SK-N-SH treated with all-trans-retinoic acid at 6 μM for 48 hours (cell line): ENCODE measurements at regions not wholly inside any gene's neighbourhood (a gene's known extent, or its start where the extent isn't known, plus 50 kb on each side); places are given as distances from the start of the nearest gene placed in this dataset.

Experiments used
- ATAC-seq: fragments of 200-7000 bp; cut with Tn5 transposase; 3 replicates; pipeline ENCODE4 v1.9.1; 2020; ENCODE audit warnings: mild to moderate bottlenecking, moderate library complexity
- ARNTL ChIP-seq: fragments of 450-650 bp; formaldehyde crosslinking; IDR thresholded peaks from 2 replicates; pipeline ENCODE4 v1.5.0; 2020; ENCODE audit warnings: low read depth, mild to moderate bottlenecking, moderate library complexity, borderline replicate concordance
- BACH2 ChIP-seq: fragments of 250-450 bp; sonication (Bioruptor Pico); IDR thresholded peaks from 2 replicates; pipeline ENCODE4 v1.9.0; 2021; ENCODE audit warnings: mild to moderate bottlenecking, borderline replicate concordance
- CREB5 ChIP-seq: fragments of 250-450 bp; sonication (Bioruptor Pico); IDR thresholded peaks from 2 replicates; pipeline ENCODE4 v1.5.1; 2020; ENCODE audit warnings: low read depth, mild to moderate bottlenecking, moderate library complexity
- CSDC2 ChIP-seq: fragments of 250-450 bp; sonication (Bioruptor Pico); IDR thresholded peaks from 2 replicates; pipeline ENCODE4 v1.5.0; 2020; ENCODE audit warnings: mild to moderate bottlenecking, moderate library complexity
- CSRNP3 ChIP-seq: fragments of 250-450 bp; sonication (Bioruptor Pico); IDR thresholded peaks from 2 replicates; pipeline ENCODE4 v1.5.1; 2021; ENCODE audit warnings: mild to moderate bottlenecking, moderate library complexity
- ESRRG ChIP-seq: fragments of 250-450 bp; sonication (Bioruptor Pico); IDR thresholded peaks from 2 replicates; pipeline ENCODE4 v1.6.1; 2021; ENCODE audit warnings: mild to moderate bottlenecking
- ISL1 ChIP-seq: fragments of 250-450 bp; sonication (Bioruptor Pico); IDR thresholded peaks from 2 replicates; pipeline ENCODE4 v2.1.2; 2022; ENCODE audit warnings: mild to moderate bottlenecking, moderate library complexity
- OSR1 ChIP-seq: fragments of 250-450 bp; sonication (Bioruptor Pico); IDR thresholded peaks from 2 replicates; pipeline ENCODE4 v1.8.0; 2022; ENCODE audit warnings: moderate library complexity, mild to moderate bottlenecking, inconsistent platforms
- PATZ1 ChIP-seq: fragments of 250-450 bp; sonication (Bioruptor Pico); IDR thresholded peaks from 2 replicates; pipeline ENCODE4 v1.8.0; 2020; ENCODE audit warnings: mild to moderate bottlenecking, moderate library complexity, borderline replicate concordance
- PPARA ChIP-seq: fragments of 250-450 bp; sonication (Bioruptor Pico); IDR thresholded peaks from 2 replicates; pipeline ENCODE4 v1.5.0; 2020; ENCODE audit warnings: mild to moderate bottlenecking, borderline replicate concordance
- RARB ChIP-seq: fragments of 250-450 bp; sonication (Bioruptor Pico); IDR thresholded peaks from 2 replicates; pipeline ENCODE4 v1.8.0; 2021; ENCODE audit warnings: mild to moderate bottlenecking, moderate library complexity
- TCF4 ChIP-seq: fragments of 250-450 bp; sonication (Bioruptor Pico); IDR thresholded peaks from 2 replicates; pipeline ENCODE4 v1.8.0; 2021; ENCODE audit warnings: mild to moderate bottlenecking, moderate library complexity, borderline replicate concordance
- TOX ChIP-seq: fragments of 250-450 bp; sonication (Bioruptor Pico); IDR thresholded peaks from 2 replicates; pipeline ENCODE4 v1.8.0; 2021; ENCODE audit warnings: mild to moderate bottlenecking, moderate library complexity, borderline replicate concordance
- TSHZ2 ChIP-seq: fragments of 250-450 bp; sonication (Bioruptor Pico); IDR thresholded peaks from 2 replicates; pipeline ENCODE4 v1.5.0; 2020; ENCODE audit warnings: mild to moderate bottlenecking, moderate library complexity
- ZC3H10 ChIP-seq: fragments of 250-450 bp; sonication (Bioruptor Pico); IDR thresholded peaks from 2 replicates; pipeline ENCODE4 v1.5.1; 2021; ENCODE audit warnings: mild to moderate bottlenecking, moderate library complexity
- ZFP30 ChIP-seq: fragments of 450-650 bp; formaldehyde crosslinking; IDR thresholded peaks from 2 replicates; pipeline ENCODE4 v1.5.0; 2022; ENCODE audit warnings: mild to moderate bottlenecking, moderate library complexity
- ZNF565 ChIP-seq: fragments of 450-650 bp; formaldehyde crosslinking; conservative IDR thresholded peaks from 2 replicates; pipeline ENCODE4 v1.5.0; 2020; ENCODE audit warnings: low read depth, mild to moderate bottlenecking, moderate library complexity
- ZNF70 ChIP-seq: fragments of 450-650 bp; formaldehyde crosslinking; IDR thresholded peaks from 2 replicates; pipeline ENCODE4 v1.5.0; 2020; ENCODE audit warnings: mild to moderate bottlenecking, moderate library complexity
- ZNF8 ChIP-seq: fragments of 450-650 bp; formaldehyde crosslinking; IDR thresholded peaks from 2 replicates; pipeline ENCODE4 v1.5.0; 2020; ENCODE audit warnings: mild to moderate bottlenecking, moderate library complexity
- TF ChIP-seq, protein P1 (sequence below): fragments of 250-450 bp; sonication (Bioruptor Pico); IDR thresholded peaks from 2 replicates; pipeline ENCODE4 v1.8.0; 2021; ENCODE audit warnings: low read depth, mild to moderate bottlenecking, moderate library complexity, borderline replicate concordance

DNA sequence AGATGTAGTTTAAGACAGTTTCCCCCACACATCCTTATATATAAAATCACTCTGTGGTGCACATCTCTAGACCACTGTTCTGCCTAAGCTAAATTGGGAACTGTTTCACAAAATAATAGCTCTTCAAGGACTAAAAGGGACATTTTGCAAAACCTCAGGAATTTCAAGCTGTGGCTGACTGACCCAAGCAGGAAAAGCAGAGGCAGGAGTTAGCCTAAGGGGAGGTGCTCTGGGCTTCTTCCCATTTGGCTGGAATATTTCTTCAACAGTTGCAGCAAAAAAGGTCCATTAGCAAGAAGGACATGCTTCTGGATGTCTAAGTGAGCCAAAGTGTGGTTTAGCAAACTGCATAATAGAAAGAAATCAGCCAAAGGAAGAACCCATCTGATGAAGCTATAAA lies 551.2 kb upstream of the ANKRD30A start (continued):
- no peak for TF ChIP-seq PPARA
- TF ChIP-seq CSDC2 (CRISPR knock-in tag) = no peak

- ATAC-seq = no peak
- TF ChIP-seq ISL1 (CRISPR knock-in tag) (no peak), BACH2 (no peak), RARB (CRISPR knock-in tag) (no peak), ZNF565 (CRISPR knock-in tag) (no peak), OSR1 (CRISPR knock-in tag) (no peak), PATZ1 (CRISPR knock-in tag) (no peak), CSDC2 (CRISPR knock-in tag) (no peak), ESRRG (CRISPR knock-in tag) (no peak), CSRNP3 (CRISPR knock-in tag) (no peak), TSHZ2 (CRISPR knock-in tag) (no peak), ZFP30 (CRISPR knock-in tag) (no peak), TCF4 (CRISPR knock-in tag) (no peak), ARNTL (no peak), ZNF8 (no peak), ZNF70 (CRISPR knock-in tag) (no peak), ZC3H10 (CRISPR knock-in tag) (no peak), PPARA (no peak)
- TF ChIP-seq, protein P1, sequence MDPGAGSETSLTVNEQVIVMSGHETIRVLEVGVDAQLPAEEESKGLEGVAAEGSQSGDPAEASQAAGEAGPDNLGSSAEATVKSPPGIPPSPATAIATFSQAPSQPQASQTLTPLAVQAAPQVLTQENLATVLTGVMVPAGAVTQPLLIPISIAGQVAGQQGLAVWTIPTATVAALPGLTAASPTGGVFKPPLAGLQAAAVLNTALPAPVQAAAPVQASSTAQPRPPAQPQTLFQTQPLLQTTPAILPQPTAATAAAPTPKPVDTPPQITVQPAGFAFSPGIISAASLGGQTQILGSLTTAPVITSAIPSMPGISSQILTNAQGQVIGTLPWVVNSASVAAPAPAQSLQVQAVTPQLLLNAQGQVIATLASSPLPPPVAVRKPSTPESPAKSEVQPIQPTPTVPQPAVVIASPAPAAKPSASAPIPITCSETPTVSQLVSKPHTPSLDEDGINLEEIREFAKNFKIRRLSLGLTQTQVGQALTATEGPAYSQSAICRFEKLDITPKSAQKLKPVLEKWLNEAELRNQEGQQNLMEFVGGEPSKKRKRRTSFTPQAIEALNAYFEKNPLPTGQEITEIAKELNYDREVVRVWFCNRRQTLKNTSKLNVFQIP (CRISPR knock-in tag) = no peak
These were observed 552.2 kb upstream of the ANKRD30A start for GRCh38 chr10:36573246-36573645.

- ATAC-seq = no peak
- TF ChIP-seq RARB (CRISPR knock-in tag) (no peak), BACH2 (no peak), CREB5 (CRISPR knock-in tag) (no peak), TSHZ2 (CRISPR knock-in tag) (no peak), CSRNP3 (CRISPR knock-in tag) (no peak), TOX (no peak), ZNF8 (no peak), ZC3H10 (CRISPR knock-in tag) (no peak), OSR1 (CRISPR knock-in tag) (no peak), PPARA (no peak)
- TF ChIP-seq, protein P1 (CRISPR knock-in tag) = no peak
- TF ChIP-seq, all 23 proteins: peak for 0
These were observed 561.0 kb upstream of the ANKRD30A start for GRCh38 chr10:36564433-36564832.
